ENCODE measurements at regions not wholly inside any gene's neighbourhood (a gene's known extent, or its start where the extent isn't known, plus 50 kb on each side); places are given as distances from the start of the nearest gene placed in this dataset.

DNA sequence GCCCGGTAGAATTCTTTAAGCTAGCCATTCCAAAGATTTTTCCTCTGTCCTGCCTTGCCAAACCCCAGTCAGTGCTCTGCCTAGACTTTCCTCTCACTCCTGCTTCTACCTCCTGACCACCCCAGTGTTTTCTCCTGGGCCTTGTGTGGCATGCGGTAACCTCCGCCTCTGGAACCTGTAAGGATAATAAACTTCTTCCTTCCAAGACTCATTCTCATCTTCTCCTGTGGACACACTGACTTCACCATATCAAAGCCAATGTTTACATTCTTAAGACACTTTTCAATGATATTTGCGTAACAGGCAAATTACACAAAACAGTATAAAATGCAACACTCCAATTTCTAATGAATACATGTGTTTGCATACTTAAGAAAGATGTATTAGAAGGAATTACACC is 354.6 kb downstream of the RNF144B start:
- no peaks in the 10 kb centered on the region for H3K27me3 ChIP-seq
- no peak for TF ChIP-seq POLR2A (IDR thresholded peaks at IDR 0.05)
- TF ChIP-seq, protein P1, sequence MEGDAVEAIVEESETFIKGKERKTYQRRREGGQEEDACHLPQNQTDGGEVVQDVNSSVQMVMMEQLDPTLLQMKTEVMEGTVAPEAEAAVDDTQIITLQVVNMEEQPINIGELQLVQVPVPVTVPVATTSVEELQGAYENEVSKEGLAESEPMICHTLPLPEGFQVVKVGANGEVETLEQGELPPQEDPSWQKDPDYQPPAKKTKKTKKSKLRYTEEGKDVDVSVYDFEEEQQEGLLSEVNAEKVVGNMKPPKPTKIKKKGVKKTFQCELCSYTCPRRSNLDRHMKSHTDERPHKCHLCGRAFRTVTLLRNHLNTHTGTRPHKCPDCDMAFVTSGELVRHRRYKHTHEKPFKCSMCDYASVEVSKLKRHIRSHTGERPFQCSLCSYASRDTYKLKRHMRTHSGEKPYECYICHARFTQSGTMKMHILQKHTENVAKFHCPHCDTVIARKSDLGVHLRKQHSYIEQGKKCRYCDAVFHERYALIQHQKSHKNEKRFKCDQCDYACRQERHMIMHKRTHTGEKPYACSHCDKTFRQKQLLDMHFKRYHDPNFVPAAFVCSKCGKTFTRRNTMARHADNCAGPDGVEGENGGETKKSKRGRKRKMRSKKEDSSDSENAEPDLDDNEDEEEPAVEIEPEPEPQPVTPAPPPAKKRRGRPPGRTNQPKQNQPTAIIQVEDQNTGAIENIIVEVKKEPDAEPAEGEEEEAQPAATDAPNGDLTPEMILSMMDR (IDR thresholded peaks at IDR 0.05) = no peak
- H3K4me1 ChIP-seq = no peaks in the 10 kb centered on the region
- 73 to 82% methylated on average over 4 of the region's 4 CpGs for WGBS, 2 donors
- H3K4me3 ChIP-seq = no peak overlapping the region
- no peak overlapping the region for H3K27ac ChIP-seq
- ATAC-seq (no peak), DNase-seq (no peak)
- intact Hi-C loops (cut with DNase I) = no loop called here
- H3K36me3 ChIP-seq (replicated peaks in 1 of 2; ENCODE audit: insufficient read depth in 1 of 2, low read depth in 2 of 2) = no peaks in the 10 kb centered on the region
- H3K9me3 ChIP-seq = no peaks in the 10 kb centered on the region

DNA sequence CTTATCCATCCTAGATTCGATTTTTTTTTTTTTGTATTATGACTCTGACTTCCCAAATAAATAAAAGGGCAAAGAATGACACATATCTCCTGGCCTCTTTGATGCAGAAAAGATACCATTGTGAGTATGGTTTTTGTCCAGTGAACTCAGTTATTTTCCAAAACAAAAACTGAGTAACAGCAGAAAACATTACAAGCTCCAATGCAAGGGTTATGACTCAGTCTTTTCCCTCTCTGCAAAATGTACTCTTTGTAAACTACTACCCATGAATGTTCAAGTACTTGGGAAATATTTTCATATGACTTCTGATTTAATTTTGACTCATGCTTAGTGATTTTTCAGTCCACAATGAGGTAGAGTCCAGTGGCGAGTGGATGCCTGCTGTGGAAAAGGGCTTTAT is 355.3 kb downstream of the RNF144B start:
- Histone ChIP-seq H3K9me3 (no peaks in the 10 kb centered on the region), H3K27ac (no peak overlapping the region), H3K36me3 (replicated peaks in 1 of 2; ENCODE audit: insufficient read depth in 1 of 2, low read depth in 2 of 2) (no peaks in the 10 kb centered on the region), H3K4me3 (no peak overlapping the region), H3K4me1 (no peaks in the 10 kb centered on the region), H3K27me3 (no peaks in the 10 kb centered on the region)
- intact Hi-C loops (cut with DNase I) = no loop called here
- 60 to 71% methylated on average over 2 of the region's 2 CpGs for WGBS, 2 donors
- TF ChIP-seq, protein P1 (IDR thresholded peaks at IDR 0.05) = no peak
- no peak for TF ChIP-seq POLR2A (IDR thresholded peaks at IDR 0.05)
- no peak for ATAC-seq
- no peak for DNase-seq

DNA sequence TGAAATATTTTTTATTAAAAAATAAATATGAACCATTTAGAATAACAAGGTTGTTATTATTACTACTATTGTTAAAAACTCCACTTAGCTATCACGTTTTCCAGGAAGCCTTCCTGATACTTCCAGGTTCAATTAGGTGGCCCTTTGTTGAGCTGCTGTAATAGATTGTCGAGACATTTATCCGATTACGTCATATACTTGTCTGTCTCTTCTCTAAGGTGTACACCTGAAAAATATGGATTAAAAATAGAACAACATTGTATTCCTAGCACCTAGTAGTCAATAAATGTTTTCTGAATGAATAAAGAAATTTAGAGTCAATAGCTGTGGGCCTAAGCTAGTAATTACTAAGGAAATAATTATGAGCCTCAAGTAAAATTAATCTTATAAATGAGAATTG is 359.6 kb downstream of the RNF144B start:
- H3K36me3 ChIP-seq (replicated peaks in 1 of 2; ENCODE audit: insufficient read depth in 1 of 2, low read depth in 2 of 2) = no peaks in the 10 kb centered on the region
- H3K4me1 ChIP-seq = no peaks in the 10 kb centered on the region
- intact Hi-C loops (cut with DNase I) = no loop called here
- no peak for ATAC-seq
- H3K4me3 ChIP-seq = no peak overlapping the region
- WGBS, 2 donors = 66 to 75% methylated on average over 4 of the region's 4 CpGs
- H3K9me3 ChIP-seq = no peaks in the 10 kb centered on the region
- TF ChIP-seq, protein P1 (IDR thresholded peaks at IDR 0.05) = no peak
- TF ChIP-seq POLR2A (IDR thresholded peaks at IDR 0.05) = no peak
- H3K27me3 ChIP-seq = no peaks in the 10 kb centered on the region
- no peak overlapping the region for H3K27ac ChIP-seq
- DNase-seq = no peak

DNA sequence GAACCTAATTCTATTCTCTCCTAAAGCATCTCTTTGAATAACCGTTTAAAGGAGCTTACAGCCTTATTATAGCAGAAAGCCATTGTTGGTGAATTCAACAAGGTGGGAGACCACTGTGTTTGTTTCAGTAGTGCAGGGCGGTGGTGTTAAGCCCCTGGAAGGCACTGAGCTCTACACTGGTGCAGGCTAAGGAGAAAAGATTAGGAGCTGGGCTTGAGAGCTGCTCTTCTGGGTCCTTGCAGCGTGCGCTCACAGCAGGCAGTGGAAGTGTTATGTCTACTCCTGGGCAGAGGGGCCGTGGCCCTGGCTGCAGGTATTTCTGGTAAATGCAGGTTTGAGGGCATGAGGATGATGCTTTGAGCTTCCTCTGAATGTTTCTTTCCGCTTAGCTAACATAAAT is 361.2 kb downstream of the RNF144B start:
- no peak for DNase-seq
- H3K27ac ChIP-seq = no peak overlapping the region
- H3K4me1 ChIP-seq = no peaks in the 10 kb centered on the region
- no peaks in the 10 kb centered on the region for H3K9me3 ChIP-seq
- TF ChIP-seq, protein P1 (IDR thresholded peaks at IDR 0.05) = no peak
- TF ChIP-seq POLR2A (IDR thresholded peaks at IDR 0.05) = no peak
- ATAC-seq = no peak
- no peak overlapping the region for H3K4me3 ChIP-seq
- WGBS, 2 donors = 75 to 78% methylated on average over 6 of the region's 6 CpGs
- intact Hi-C loops (cut with DNase I) = no loop called here
- no peaks in the 10 kb centered on the region for H3K27me3 ChIP-seq
- H3K36me3 ChIP-seq (replicated peaks in 1 of 2; ENCODE audit: insufficient read depth in 1 of 2, low read depth in 2 of 2) = no peaks in the 10 kb centered on the region

DNA sequence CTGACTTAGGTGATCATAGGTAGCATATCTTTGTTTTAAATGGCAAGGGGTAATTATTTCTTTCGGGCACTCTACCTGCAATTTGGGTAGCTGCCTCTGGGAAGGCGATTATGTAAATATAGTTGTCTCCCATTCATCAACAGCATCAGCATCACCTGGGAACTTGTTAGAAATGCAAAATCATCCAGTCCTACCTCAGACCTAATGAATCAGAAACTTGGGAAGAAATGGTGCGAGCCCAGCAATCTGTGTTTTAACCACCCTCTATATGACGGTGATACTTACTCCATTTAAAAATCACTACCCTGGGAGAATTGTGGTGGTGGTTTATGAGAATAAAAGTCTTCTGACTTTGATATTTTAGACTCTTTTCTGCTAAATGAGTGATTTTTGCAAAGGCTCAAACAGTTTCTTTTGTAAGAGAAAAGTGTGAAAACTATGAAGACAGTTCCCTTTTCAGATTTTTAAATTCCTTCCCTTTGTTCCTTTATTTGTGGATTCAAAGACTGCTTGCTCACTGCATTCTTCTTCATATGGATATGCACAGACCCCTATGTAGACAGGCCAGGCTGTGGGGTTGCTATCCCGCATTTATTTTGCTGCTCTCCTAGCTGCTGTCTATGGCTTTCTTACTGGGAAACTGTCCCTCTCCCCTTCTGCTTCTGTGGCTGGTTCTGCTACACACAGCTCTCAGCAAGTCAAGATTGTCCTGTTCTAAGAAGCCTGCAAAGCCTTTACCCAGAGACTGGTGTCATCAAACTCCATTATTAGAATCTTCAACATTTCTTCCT is 365.3 kb downstream of the RNF144B start:
- WGBS, 2 donors = 57 to 60% methylated on average over 5 of the region's 5 CpGs
- ATAC-seq (no peak), DNase-seq (no peak)
- Histone ChIP-seq H3K4me3 (no peak overlapping the region), H3K36me3 (replicated peaks in 1 of 2; ENCODE audit: insufficient read depth in 1 of 2, low read depth in 2 of 2) (no peaks in the 10 kb centered on the region), H3K27me3 (no peaks in the 10 kb centered on the region), H3K27ac (no peak overlapping the region), H3K4me1 (no peaks in the 10 kb centered on the region), H3K9me3 (no peaks in the 10 kb centered on the region)
- TF ChIP-seq, protein P1 (IDR thresholded peaks at IDR 0.05) = no peak
- no peak for TF ChIP-seq POLR2A (IDR thresholded peaks at IDR 0.05)
- intact Hi-C loops (cut with DNase I) = no loop called here
